ENCODE measurements at regions not wholly inside any gene's neighbourhood (a gene's known extent, or its start where the extent isn't known, plus 50 kb on each side); places are given as distances from the start of the nearest gene placed in this dataset.

GRCh38 chr4:181234951-181235680 is 1008.1 kb upstream of the TENM3 start:
- intact Hi-C loops (cut with DNase I) = no loop called here
- Histone ChIP-seq H3K4me3 (no peak overlapping the region), H3K27ac (no peak overlapping the region), H3K9me3 (no peaks in the 10 kb centered on the region), H3K27me3 (no peaks in the 10 kb centered on the region), H3K4me1 (no peaks in the 10 kb centered on the region), H3K36me3 (replicated peaks in 1 of 2; ENCODE audit: insufficient read depth in 1 of 2, low read depth in 2 of 2) (no peaks in the 10 kb centered on the region)
- no peak for ATAC-seq
- no peak for DNase-seq
- TF ChIP-seq CTCF (IDR thresholded peaks at IDR 0.05) (no peak), POLR2A (IDR thresholded peaks at IDR 0.05) (no peak)
- WGBS, 2 donors = 67 to 71% methylated on average over 13 of the region's 13 CpGs

GRCh38 chr4:181245326-181245725 is 997.9 kb upstream of the TENM3 start:
- no peaks in the 10 kb centered on the region for H3K9me3 ChIP-seq
- H3K36me3 ChIP-seq (replicated peaks in 1 of 2; ENCODE audit: insufficient read depth in 1 of 2, low read depth in 2 of 2) = no peaks in the 10 kb centered on the region
- H3K27me3 ChIP-seq = no peaks in the 10 kb centered on the region
- H3K27ac ChIP-seq = no peak overlapping the region
- ATAC-seq (no peak), DNase-seq (no peak)
- TF ChIP-seq POLR2A (IDR thresholded peaks at IDR 0.05) (no peak), CTCF (IDR thresholded peaks at IDR 0.05) (no peak)
- WGBS, 2 donors = 68 to 78% methylated on average over 6 of the region's 6 CpGs
- H3K4me1 ChIP-seq = no peaks in the 10 kb centered on the region
- intact Hi-C loops (cut with DNase I) = no loop called here
- no peak overlapping the region for H3K4me3 ChIP-seq

- no peaks in the 10 kb centered on the region for H3K4me1 ChIP-seq
- H3K9me3 ChIP-seq = no peaks in the 10 kb centered on the region
- intact Hi-C loops (cut with DNase I) = no loop called here
- H3K4me3 ChIP-seq = no peak overlapping the region
- TF ChIP-seq POLR2A (IDR thresholded peaks at IDR 0.05) (no peak), CTCF (IDR thresholded peaks at IDR 0.05) (no peak)
- DNase-seq (no peak), ATAC-seq (no peak)
- H3K27ac ChIP-seq = no peak overlapping the region
- 34 to 41% methylated on average over 4 of the region's 4 CpGs for WGBS, 2 donors
- H3K27me3 ChIP-seq = no peaks in the 10 kb centered on the region
- H3K36me3 ChIP-seq (replicated peaks in 1 of 2; ENCODE audit: insufficient read depth in 1 of 2, low read depth in 2 of 2) = no peaks in the 10 kb centered on the region
These were observed 994.2 kb upstream of the TENM3 start for GRCh38 chr4:181249031-181249430.

GRCh38 chr4:181254771-181255170 is 988.4 kb upstream of the TENM3 start:
- Histone ChIP-seq H3K4me1 (no peaks in the 10 kb centered on the region), H3K36me3 (replicated peaks in 1 of 2; ENCODE audit: insufficient read depth in 1 of 2, low read depth in 2 of 2) (no peaks in the 10 kb centered on the region), H3K27ac (no peak overlapping the region), H3K4me3 (no peak overlapping the region), H3K27me3 (no peaks in the 10 kb centered on the region), H3K9me3 (no peaks in the 10 kb centered on the region)
- intact Hi-C loops (cut with DNase I) = no loop called here
- no peak for TF ChIP-seq POLR2A (IDR thresholded peaks at IDR 0.05)
- TF ChIP-seq CTCF (IDR thresholded peaks at IDR 0.05) = no peak
- no peak for ATAC-seq
- 50 to 62% methylated on average over 6 of the region's 6 CpGs for WGBS, 2 donors
- DNase-seq = no peak

GRCh38 chr4:181258569-181258968 is 984.6 kb upstream of the TENM3 start:
- Histone ChIP-seq H3K4me1 (no peaks in the 10 kb centered on the region), H3K36me3 (replicated peaks in 1 of 2; ENCODE audit: insufficient read depth in 1 of 2, low read depth in 2 of 2) (no peaks in the 10 kb centered on the region), H3K27ac (no peak overlapping the region), H3K4me3 (no peak overlapping the region), H3K27me3 (no peaks in the 10 kb centered on the region), H3K9me3 (no peaks in the 10 kb centered on the region)
- intact Hi-C loops (cut with DNase I) = no loop called here
- ATAC-seq = no peak
- no peak for DNase-seq
- TF ChIP-seq CTCF (IDR thresholded peaks at IDR 0.05) = no peak
- no peak for TF ChIP-seq POLR2A (IDR thresholded peaks at IDR 0.05)
- WGBS, 2 donors = 0 to 6% methylated on average over 2 of the region's 2 CpGs
